ENCODE measurements at regions not wholly inside any gene's neighbourhood (a gene's known extent, or its start where the extent isn't known, plus 50 kb on each side); places are given as distances from the start of the nearest gene placed in this dataset.

DNA sequence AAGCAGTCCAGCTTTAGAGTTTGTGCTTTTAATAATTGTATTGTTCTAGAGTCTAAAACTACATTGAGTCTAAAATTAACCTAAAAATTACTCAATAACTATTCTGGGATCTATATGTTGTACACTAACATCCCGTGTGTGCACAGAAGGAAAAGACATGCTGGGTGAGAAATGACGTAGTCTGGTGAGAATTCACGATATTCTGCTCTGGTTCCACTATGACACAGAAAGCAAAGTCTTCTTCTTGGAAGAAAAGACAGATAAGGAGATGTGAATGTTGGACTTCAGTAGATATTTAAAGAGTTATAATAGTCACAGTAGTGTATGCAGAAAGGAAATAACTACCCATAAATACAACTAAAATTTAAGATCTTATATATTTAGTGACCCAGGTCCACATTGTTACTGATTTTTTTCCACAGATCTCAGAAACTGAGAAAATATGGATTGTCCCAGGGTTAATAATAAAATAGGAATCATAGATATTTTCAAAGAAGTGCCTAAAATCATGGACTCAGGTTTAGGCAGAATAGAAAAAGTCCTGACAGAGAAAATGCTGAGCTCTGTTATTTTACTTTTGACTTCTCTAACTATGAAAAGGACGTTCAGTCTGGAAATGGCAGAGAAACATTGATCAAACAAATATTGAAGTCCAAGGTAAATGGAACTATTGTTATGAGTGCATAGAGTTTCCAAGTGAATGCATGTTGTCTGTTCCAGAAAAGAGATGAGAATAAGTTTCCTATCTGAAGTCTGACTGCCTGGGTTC is 170.7 kb downstream of the ANKRD50 start:
- no peak overlapping the region for H3K4me3 Mint-ChIP-seq
- H3K36me3 Mint-ChIP-seq = no peaks in the 10 kb centered on the region
- CTCF ChIA-PET = no interaction called here
- no peaks in the 10 kb centered on the region for H3K27me3 Mint-ChIP-seq
- H3K9me3 Mint-ChIP-seq = no peaks in the 10 kb centered on the region
- H3K27ac Mint-ChIP-seq = no peak overlapping the region
- POLR2A ChIA-PET = no interaction called here
- no peaks in the 10 kb centered on the region for H3K4me1 Mint-ChIP-seq (ENCODE audit: low read depth)
- DNase-seq = no peak
- intact Hi-C loops (cut with micrococcal nuclease) = no loop called here

DNA sequence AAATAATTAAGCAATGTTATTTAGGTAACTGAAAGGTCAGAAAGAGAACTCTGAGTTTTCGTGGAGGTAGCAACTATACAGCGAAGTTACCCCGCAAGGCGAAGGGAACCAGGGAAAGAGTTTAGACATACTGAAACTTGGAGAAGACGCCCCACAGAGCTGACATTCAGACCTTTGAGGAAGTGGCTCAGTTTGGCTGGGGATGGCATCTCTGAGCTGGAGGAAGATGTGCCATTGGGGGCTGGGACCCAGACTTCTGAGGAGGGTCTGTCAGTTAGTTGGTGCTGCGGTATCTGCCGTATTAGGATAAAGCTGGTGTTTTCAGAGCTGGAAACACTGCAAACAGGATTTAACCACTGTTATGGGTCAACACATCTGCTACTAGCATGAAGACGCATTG is 156.6 kb downstream of the ANKRD50 start:
- no peak for DNase-seq
- H3K4me1 Mint-ChIP-seq (ENCODE audit: low read depth) = no peaks in the 10 kb centered on the region
- no peak overlapping the region for H3K4me3 Mint-ChIP-seq
- H3K27ac Mint-ChIP-seq = no peak overlapping the region
- ChIA-PET POLR2A (no interaction called here), CTCF (no interaction called here)
- intact Hi-C loops (cut with micrococcal nuclease) = no loop called here
- peaks cover 7% of the 10 kb centered on the region for H3K9me3 Mint-ChIP-seq
- H3K27me3 Mint-ChIP-seq = no peaks in the 10 kb centered on the region
- no peaks in the 10 kb centered on the region for H3K36me3 Mint-ChIP-seq

DNA sequence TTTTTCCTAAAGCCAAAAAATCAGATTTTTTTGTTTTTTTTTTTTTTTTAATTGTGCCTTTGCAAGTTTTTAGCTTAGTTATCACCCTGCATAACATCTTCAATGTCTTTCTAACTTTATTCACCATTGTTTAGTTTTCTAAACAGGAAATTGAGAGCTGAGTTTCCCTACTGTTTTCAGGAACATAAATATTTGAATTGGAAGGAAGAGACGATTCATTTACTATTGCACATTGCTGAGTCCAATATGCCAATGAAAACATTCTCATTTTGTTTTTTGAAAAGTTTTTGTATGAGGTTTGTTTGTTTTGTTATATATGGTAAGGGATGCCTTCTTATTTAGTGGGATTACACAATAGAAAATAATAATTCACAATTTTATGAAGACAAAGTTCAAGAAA is 148.4 kb downstream of the ANKRD50 start:
- H3K36me3 Mint-ChIP-seq = no peaks in the 10 kb centered on the region
- H3K4me1 Mint-ChIP-seq (ENCODE audit: low read depth) = no peaks in the 10 kb centered on the region
- POLR2A ChIA-PET = no interaction called here
- CTCF ChIA-PET = no interaction called here
- no peak overlapping the region for H3K4me3 Mint-ChIP-seq
- no peak overlapping the region for H3K27ac Mint-ChIP-seq
- H3K27me3 Mint-ChIP-seq = no peaks in the 10 kb centered on the region
- intact Hi-C loops (cut with micrococcal nuclease) = no loop called here
- DNase-seq = no peak
- peaks cover 6% of the 10 kb centered on the region for H3K9me3 Mint-ChIP-seq

DNA sequence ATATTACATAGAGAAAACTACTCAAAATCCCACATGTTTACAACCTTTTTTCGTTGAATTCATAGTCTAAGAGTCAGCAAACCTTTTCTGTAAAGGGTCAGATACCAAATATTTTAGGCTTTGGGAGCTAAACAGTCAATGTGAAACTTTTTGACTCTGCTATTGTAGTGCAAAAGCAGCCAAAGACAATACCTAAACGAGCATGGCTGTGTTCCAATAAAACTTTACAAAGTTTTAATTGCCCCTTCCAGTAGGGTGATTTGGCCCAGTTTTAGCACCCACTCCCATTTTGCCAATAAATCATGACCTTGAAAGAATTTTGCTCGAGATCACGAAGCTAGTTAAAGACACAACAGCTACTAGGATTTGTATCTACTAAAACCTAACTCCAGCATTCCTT is 147.2 kb downstream of the ANKRD50 start:
- no peak overlapping the region for H3K4me3 Mint-ChIP-seq
- H3K27ac Mint-ChIP-seq = no peak overlapping the region
- no peaks in the 10 kb centered on the region for H3K36me3 Mint-ChIP-seq
- CTCF ChIA-PET = no interaction called here
- no peak for DNase-seq
- H3K27me3 Mint-ChIP-seq = no peaks in the 10 kb centered on the region
- no peaks in the 10 kb centered on the region for H3K4me1 Mint-ChIP-seq (ENCODE audit: low read depth)
- H3K9me3 Mint-ChIP-seq = peaks cover 6% of the 10 kb centered on the region
- intact Hi-C loops (cut with micrococcal nuclease) = no loop called here
- POLR2A ChIA-PET = no interaction called here

DNA sequence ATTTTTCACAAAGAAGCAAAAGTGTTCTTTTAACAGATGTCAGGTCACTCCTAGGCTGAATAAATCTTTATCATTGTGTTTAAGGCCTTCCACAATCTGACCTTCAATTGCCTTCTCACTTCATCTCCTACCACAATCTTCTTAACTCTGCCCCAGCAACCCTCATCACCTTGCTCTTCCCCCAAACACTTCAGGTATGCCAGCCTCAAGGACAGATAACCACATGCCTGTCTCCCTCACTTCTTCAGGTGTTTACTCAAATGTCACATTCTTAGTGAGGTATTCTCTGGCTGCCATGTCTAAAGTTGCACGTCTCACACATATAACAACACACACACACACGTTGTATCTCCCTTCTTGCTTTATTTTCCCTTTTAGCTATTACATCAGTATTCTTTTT is 146.5 kb downstream of the ANKRD50 start:
- Mint-ChIP-seq H3K4me3 (no peak overlapping the region), H3K4me1 (ENCODE audit: low read depth) (no peaks in the 10 kb centered on the region), H3K36me3 (no peaks in the 10 kb centered on the region), H3K9me3 (peaks cover 6% of the 10 kb centered on the region), H3K27me3 (no peaks in the 10 kb centered on the region), H3K27ac (no peak overlapping the region)
- CTCF ChIA-PET = no interaction called here
- POLR2A ChIA-PET = no interaction called here
- intact Hi-C loops (cut with micrococcal nuclease) = no loop called here
- no peak for DNase-seq

DNA sequence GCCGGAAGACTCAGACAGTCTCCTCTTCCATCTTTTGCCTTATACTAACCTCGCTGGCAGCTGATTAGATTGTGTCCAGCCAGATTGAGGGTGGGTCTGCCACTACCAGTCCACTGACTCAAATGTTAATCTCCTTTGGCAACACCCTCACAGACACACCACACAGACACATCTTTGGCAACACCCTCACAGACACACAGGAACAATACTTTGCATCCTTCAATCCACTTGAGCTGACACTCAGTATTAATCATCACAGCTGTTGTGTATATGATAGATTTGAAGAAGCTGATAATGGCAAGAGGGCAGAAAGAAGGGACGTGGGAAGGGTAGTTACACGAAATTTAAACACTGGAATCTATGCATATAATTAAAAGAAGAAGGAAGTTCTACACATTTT is 139.5 kb downstream of the ANKRD50 start:
- no peak for DNase-seq
- POLR2A ChIA-PET = no interaction called here
- Mint-ChIP-seq H3K4me3 (no peak overlapping the region), H3K9me3 (peaks cover 5% of the 10 kb centered on the region), H3K27ac (no peak overlapping the region), H3K36me3 (no peaks in the 10 kb centered on the region), H3K4me1 (ENCODE audit: low read depth) (no peaks in the 10 kb centered on the region), H3K27me3 (no peaks in the 10 kb centered on the region)
- intact Hi-C loops (cut with micrococcal nuclease) = no loop called here
- CTCF ChIA-PET = no interaction called here

DNA sequence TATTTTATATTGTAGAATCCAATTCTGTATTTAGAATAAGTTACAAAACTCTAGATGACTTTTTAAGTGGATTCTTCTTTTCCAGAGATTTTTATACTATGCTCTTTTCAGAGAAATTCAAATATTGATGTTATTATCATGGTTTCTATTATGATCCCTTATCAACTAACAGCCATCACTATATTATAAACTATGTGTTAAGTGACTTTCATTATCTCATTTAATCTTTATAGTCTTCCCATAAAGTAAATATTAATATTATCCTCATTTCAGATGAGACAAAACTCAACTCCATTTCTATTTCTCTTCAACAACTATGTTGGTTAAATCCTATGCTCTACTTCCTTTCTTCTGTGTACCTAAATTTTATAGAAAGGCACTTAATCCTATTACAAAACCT is 132.6 kb downstream of the ANKRD50 start:
- no peak overlapping the region for H3K27ac Mint-ChIP-seq
- intact Hi-C loops (cut with micrococcal nuclease) = no loop called here
- ChIA-PET CTCF (no interaction called here), POLR2A (no interaction called here)
- no peaks in the 10 kb centered on the region for H3K36me3 Mint-ChIP-seq
- no peaks in the 10 kb centered on the region for H3K27me3 Mint-ChIP-seq
- no peak overlapping the region for H3K4me3 Mint-ChIP-seq
- no peaks in the 10 kb centered on the region for H3K4me1 Mint-ChIP-seq (ENCODE audit: low read depth)
- DNase-seq = no peak
- H3K9me3 Mint-ChIP-seq = peaks cover 9% of the 10 kb centered on the region

DNA sequence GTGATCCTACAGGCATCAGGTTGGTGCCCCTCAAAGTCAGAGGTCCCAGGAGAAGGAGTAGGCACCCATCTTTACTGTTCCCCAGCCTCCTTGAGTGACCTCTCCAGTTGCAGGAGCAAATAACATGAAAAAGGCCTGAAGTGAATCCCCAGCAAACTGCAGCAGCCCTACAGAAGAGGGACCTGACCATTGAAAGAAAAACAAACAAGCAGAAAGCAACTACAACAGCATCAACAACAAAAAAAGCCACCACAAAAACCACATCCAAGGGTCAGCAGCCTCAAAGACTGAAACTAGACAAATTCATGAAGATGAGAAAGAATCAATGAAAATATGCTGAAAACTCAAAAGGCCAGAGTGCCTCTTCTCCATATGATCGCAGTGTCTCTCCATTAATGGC is 128.7 kb downstream of the ANKRD50 start:
- ChIA-PET CTCF (no interaction called here), POLR2A (no interaction called here)
- no peaks in the 10 kb centered on the region for H3K36me3 Mint-ChIP-seq
- H3K4me1 Mint-ChIP-seq (ENCODE audit: low read depth) = no peaks in the 10 kb centered on the region
- intact Hi-C loops (cut with micrococcal nuclease) = no loop called here
- no peaks in the 10 kb centered on the region for H3K27me3 Mint-ChIP-seq
- DNase-seq = no peak
- H3K27ac Mint-ChIP-seq = no peak overlapping the region
- peaks cover 7% of the 10 kb centered on the region for H3K9me3 Mint-ChIP-seq
- H3K4me3 Mint-ChIP-seq = no peak overlapping the region

DNA sequence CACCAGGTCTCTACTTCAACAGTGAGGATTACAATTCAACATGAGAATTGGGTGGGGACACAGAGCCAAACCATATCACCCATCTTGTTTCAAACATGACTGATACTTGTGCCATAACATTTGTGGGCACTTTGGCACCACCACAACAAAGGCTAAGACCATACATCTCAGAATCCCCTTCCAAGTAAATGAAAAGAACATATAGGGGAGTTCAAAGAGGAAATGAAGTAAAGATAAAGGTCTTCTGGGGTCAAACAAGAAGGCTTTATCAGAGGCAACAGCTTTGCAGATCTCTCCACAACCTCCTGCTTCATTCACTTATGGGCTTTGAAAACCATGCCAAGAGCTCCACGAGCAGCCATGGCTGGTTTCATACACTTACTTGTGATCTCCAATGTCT is 122.7 kb downstream of the ANKRD50 start:
- Mint-ChIP-seq H3K4me1 (ENCODE audit: low read depth) (no peaks in the 10 kb centered on the region), H3K9me3 (peaks cover 5% of the 10 kb centered on the region), H3K27ac (no peak overlapping the region), H3K36me3 (no peaks in the 10 kb centered on the region), H3K4me3 (no peak overlapping the region), H3K27me3 (no peaks in the 10 kb centered on the region)
- ChIA-PET CTCF (no interaction called here), POLR2A (no interaction called here)
- DNase-seq = no peak
- intact Hi-C loops (cut with micrococcal nuclease) = no loop called here

DNA sequence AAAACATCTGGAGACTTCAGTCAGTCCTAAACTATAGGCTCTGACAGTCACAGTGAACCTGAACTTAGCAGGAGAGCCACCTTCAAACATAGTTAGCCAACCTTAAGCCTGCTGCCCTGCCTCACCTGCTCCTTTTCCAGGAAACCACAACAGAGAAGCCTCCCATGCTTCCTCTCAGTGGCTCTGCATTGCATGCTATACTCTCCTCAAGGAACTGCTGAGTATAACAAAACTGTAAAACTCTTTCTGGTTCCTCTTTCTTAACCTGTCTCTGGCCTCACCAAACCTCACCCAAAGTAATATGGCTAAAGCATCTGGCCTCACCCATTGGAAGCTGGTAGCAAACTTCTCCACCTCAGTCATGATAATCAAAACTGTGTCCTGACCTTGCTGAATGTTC is 122.1 kb downstream of the ANKRD50 start:
- H3K4me3 Mint-ChIP-seq = no peak overlapping the region
- H3K27me3 Mint-ChIP-seq = no peaks in the 10 kb centered on the region
- H3K36me3 Mint-ChIP-seq = no peaks in the 10 kb centered on the region
- ChIA-PET CTCF (no interaction called here), POLR2A (no interaction called here)
- intact Hi-C loops (cut with micrococcal nuclease) = no loop called here
- no peak for DNase-seq
- no peaks in the 10 kb centered on the region for H3K4me1 Mint-ChIP-seq (ENCODE audit: low read depth)
- H3K9me3 Mint-ChIP-seq = peaks cover 5% of the 10 kb centered on the region
- no peak overlapping the region for H3K27ac Mint-ChIP-seq

DNA sequence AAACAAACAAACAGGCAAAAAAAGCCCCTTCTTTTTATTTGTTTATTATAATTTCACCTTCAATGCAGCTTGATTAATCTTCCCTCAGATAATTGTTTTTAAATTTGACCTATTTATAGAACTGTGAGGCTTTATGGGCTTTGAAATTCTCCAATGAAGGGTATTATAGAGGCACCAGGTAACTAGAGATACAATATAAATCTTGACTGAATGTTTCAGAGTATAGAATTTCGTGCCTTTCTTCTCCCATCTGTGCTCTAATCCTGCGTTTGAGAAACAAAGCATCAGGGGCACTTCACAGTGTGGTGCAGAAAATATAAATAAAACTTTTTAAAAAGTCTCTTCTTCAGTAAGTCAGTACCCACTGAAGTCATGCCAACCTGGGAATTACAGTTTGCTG is 120.9 kb downstream of the ANKRD50 start:
- peaks cover 5% of the 10 kb centered on the region for H3K9me3 Mint-ChIP-seq
- H3K36me3 Mint-ChIP-seq = no peaks in the 10 kb centered on the region
- intact Hi-C loops (cut with micrococcal nuclease) = no loop called here
- H3K27ac Mint-ChIP-seq = no peak overlapping the region
- DNase-seq = no peak
- no peaks in the 10 kb centered on the region for H3K4me1 Mint-ChIP-seq (ENCODE audit: low read depth)
- ChIA-PET POLR2A (no interaction called here), CTCF (no interaction called here)
- no peaks in the 10 kb centered on the region for H3K27me3 Mint-ChIP-seq
- H3K4me3 Mint-ChIP-seq = no peak overlapping the region

DNA sequence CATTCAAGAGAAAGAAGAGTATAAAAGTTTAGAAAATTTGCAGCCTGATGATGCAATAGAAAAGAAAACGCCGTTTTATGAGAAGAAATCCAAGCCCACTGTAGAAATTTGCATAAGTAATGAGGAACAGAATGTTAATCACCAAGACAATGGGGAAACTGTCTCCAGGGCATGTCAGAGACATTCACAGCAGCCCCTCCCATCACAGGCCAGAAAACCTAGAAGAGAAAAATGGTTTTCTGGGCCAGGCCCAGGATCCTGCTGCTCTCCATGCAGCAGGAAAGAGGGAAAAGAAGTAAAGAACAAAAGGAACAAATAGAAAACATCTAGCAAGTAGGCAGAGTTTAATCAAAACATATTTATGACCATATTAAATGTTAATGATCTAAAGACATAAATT is 119.0 kb downstream of the ANKRD50 start:
- Mint-ChIP-seq H3K4me1 (ENCODE audit: low read depth) (no peaks in the 10 kb centered on the region), H3K27ac (no peak overlapping the region), H3K36me3 (no peaks in the 10 kb centered on the region), H3K27me3 (no peaks in the 10 kb centered on the region), H3K4me3 (no peak overlapping the region), H3K9me3 (no peaks in the 10 kb centered on the region)
- ChIA-PET POLR2A (no interaction called here), CTCF (no interaction called here)
- intact Hi-C loops (cut with micrococcal nuclease) = no loop called here
- DNase-seq = no peak

DNA sequence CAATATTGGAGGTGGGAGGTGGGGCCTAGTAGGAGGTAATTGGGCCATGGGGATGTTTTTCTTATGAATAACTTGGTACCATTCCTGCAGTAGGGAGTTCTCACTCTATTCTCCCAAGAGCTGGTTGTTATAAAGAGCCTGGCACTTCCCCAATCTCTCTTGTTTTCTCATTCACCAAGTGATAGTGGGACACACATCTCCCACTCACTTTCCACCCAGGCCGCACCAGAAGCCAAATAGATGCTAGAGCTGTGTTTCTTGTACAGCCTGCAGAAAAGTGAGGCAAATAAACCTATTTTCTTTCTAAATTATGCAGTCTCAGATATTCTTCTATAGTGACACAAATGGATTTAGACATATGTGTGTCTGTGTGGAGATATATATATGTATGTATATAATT is 117.6 kb downstream of the ANKRD50 start:
- intact Hi-C loops (cut with micrococcal nuclease) = no loop called here
- ChIA-PET POLR2A (no interaction called here), CTCF (no interaction called here)
- DNase-seq = no peak
- Mint-ChIP-seq H3K27ac (no peak overlapping the region), H3K36me3 (no peaks in the 10 kb centered on the region), H3K4me3 (no peak overlapping the region), H3K9me3 (no peaks in the 10 kb centered on the region), H3K27me3 (no peaks in the 10 kb centered on the region), H3K4me1 (ENCODE audit: low read depth) (no peaks in the 10 kb centered on the region)

DNA sequence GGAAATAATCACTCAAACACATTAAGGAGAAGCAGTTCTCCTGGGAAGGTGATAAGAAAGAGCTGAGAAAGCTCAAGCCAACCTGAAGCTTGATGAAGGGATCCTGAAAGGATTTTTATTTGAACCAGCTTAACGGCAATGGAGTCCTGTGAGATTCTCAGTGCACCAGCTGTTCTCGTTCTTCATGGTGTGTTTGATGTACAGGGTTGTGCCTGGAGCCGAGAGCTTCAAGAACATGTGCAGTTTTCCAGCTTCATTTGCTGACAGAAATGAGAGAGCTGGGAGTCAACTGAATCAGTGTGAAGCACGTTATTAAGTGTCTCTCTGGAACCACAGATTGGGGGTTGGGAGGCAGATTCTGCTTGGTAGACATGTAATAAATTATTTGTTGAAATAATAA is 115.7 kb downstream of the ANKRD50 start:
- no peaks in the 10 kb centered on the region for H3K4me1 Mint-ChIP-seq (ENCODE audit: low read depth)
- DNase-seq = no peak
- CTCF ChIA-PET = no interaction called here
- POLR2A ChIA-PET = no interaction called here
- no peaks in the 10 kb centered on the region for H3K27me3 Mint-ChIP-seq
- no peak overlapping the region for H3K4me3 Mint-ChIP-seq
- no peaks in the 10 kb centered on the region for H3K36me3 Mint-ChIP-seq
- H3K27ac Mint-ChIP-seq = no peak overlapping the region
- no peaks in the 10 kb centered on the region for H3K9me3 Mint-ChIP-seq
- intact Hi-C loops (cut with micrococcal nuclease) = no loop called here

Data from activated CD4-positive, alpha-beta memory T cell treated with anti-CD3 and anti-CD28 coated beads for 36 hours (primary cell).